ENCODE measurements at regions not wholly inside any gene's neighbourhood (a gene's known extent, or its start where the extent isn't known, plus 50 kb on each side); places are given as distances from the start of the nearest gene placed in this dataset.

- no peak for TF ChIP-seq TAF1 (IDR thresholded peaks at IDR 0.05; ENCODE audit: borderline replicate concordance, insufficient read depth, low read length)
- no peak for TF ChIP-seq POLR2AphosphoS5 (IDR thresholded peaks at IDR 0.05; ENCODE audit: low read depth, low read length)
- TF ChIP-seq REST (IDR thresholded peaks at IDR 0.05; ENCODE audit: insufficient read depth in 1 of 2, low read depth in 2 of 2, low read length in 2 of 2) = no peak
- TF ChIP-seq SIN3A (IDR thresholded peaks at IDR 0.05; ENCODE audit: borderline replicate concordance, insufficient read depth, low read length) = no peak
- TF ChIP-seq FOXP2 (optimal IDR thresholded peaks at IDR 0.05; ENCODE audit: borderline replicate concordance, extremely low read depth, extremely low read length, insufficient read depth) = no peak
Observed at GRCh38 chr21:14825514-14825974, 239.3 kb downstream of the NRIP1 start.

Measured in PFSK-1 (cell line).